Loucy (cell line): ENCODE measurements at regions not wholly inside any gene's neighbourhood (a gene's known extent, or its start where the extent isn't known, plus 50 kb on each side); places are given as distances from the start of the nearest gene placed in this dataset.

ENCODE experiments used
- EZH2phosphoT487 ChIP-seq: fragments of 200-600 bp; IDR thresholded peaks from 2 replicates; pipeline ENCODE4 v1.6.1; 2018; ENCODE audit warnings: antibody characterized with exemption, mild to moderate bottlenecking, moderate library complexity, borderline replicate concordance
- TF ChIP-seq, protein P1 (sequence below): fragments of 200-600 bp; sonication (generic); conservative IDR thresholded peaks from 2 replicates; pipeline ENCODE4 v1.5.1; 2014; ENCODE audit warnings: mild to moderate bottlenecking, antibody characterized with exemption, low read length

DNA sequence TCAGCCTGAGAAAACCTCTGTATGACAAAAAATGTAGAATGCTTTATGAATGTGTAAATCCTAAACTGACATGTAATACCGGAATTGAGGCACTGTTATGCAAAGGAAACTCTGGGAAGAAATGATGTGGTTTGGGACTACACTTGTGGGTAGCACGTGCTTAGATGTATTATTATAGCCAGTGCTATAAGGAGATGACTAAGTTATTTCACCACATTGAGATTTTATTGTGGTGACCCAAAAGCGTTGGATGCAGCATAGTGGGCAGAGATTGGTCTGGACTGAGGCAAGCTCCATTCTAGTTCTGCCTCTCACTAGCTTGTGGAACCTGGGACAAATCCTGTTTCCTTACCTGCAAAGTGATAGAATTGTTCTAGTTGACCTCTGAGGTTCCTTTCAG, 172.2 kb downstream of the SNAPC1 start:
- TF ChIP-seq, protein P1, sequence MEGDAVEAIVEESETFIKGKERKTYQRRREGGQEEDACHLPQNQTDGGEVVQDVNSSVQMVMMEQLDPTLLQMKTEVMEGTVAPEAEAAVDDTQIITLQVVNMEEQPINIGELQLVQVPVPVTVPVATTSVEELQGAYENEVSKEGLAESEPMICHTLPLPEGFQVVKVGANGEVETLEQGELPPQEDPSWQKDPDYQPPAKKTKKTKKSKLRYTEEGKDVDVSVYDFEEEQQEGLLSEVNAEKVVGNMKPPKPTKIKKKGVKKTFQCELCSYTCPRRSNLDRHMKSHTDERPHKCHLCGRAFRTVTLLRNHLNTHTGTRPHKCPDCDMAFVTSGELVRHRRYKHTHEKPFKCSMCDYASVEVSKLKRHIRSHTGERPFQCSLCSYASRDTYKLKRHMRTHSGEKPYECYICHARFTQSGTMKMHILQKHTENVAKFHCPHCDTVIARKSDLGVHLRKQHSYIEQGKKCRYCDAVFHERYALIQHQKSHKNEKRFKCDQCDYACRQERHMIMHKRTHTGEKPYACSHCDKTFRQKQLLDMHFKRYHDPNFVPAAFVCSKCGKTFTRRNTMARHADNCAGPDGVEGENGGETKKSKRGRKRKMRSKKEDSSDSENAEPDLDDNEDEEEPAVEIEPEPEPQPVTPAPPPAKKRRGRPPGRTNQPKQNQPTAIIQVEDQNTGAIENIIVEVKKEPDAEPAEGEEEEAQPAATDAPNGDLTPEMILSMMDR, result no peak
- no peak for TF ChIP-seq EZH2phosphoT487
